ENCODE measurements at regions not wholly inside any gene's neighbourhood (a gene's known extent, or its start where the extent isn't known, plus 50 kb on each side); places are given as distances from the start of the nearest gene placed in this dataset.

DNA sequence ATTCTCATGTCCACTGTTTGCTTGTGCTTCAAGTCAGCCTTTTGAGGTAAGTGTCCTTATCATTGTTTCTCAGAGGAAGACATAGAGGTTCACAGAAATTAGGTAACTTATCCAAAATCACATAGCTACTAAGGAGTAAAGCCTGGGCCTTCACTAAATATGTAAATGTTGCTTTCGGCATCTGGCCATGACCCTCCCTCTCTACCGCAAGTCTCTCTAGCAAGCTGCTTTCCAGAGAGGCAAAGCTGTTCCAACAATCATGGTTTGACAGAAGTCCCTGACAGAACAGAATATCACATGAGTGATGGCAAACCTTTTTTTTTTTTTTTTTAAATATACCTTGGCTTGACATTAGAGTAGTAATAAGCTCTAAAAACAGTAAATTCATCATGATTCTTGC lies 94.5 kb upstream of the F3 start:
- H3K4me3 ChIP-seq = no peak overlapping the region
- no peaks in the 10 kb centered on the region for H3K36me3 ChIP-seq
- H3K27me3 ChIP-seq = no peaks in the 10 kb centered on the region
- H3K9me3 ChIP-seq = no peaks in the 10 kb centered on the region
- TF ChIP-seq, protein P1, sequence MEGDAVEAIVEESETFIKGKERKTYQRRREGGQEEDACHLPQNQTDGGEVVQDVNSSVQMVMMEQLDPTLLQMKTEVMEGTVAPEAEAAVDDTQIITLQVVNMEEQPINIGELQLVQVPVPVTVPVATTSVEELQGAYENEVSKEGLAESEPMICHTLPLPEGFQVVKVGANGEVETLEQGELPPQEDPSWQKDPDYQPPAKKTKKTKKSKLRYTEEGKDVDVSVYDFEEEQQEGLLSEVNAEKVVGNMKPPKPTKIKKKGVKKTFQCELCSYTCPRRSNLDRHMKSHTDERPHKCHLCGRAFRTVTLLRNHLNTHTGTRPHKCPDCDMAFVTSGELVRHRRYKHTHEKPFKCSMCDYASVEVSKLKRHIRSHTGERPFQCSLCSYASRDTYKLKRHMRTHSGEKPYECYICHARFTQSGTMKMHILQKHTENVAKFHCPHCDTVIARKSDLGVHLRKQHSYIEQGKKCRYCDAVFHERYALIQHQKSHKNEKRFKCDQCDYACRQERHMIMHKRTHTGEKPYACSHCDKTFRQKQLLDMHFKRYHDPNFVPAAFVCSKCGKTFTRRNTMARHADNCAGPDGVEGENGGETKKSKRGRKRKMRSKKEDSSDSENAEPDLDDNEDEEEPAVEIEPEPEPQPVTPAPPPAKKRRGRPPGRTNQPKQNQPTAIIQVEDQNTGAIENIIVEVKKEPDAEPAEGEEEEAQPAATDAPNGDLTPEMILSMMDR (IDR thresholded peaks at IDR 0.05) = no peak
- TF ChIP-seq POLR2A (IDR thresholded peaks at IDR 0.05) = no peak
- H3K27ac ChIP-seq = no peak overlapping the region
- H3K4me1 ChIP-seq = no peaks in the 10 kb centered on the region
- no peak for DNase-seq
- intact Hi-C loops (cut with DNase I; ENCODE audit: low total_unique reads) = no loop called here

DNA sequence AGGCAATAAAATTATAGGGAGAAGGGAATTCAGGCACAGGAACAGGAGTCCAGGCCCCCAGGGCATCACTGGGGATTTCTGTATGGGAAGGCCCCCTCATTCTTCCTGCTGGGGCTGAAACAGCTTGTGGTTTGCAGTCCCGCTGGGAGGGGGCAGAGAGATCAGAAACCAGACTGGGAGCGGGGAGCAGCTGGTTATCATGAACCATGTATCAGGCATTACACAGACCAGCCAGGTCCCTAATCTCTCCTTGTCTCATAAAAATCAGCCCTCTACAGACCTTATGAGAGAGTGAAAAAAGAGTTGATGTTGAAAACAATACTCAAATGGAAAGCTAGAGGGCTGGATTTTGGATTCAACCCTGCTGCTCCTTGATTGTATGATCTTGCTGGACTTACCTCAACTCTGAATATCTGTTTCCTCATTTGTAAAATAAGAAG lies 93.4 kb upstream of the F3 start:
- no peak overlapping the region for H3K4me3 ChIP-seq
- intact Hi-C loops (cut with DNase I; ENCODE audit: low total_unique reads) = no loop called here
- no peak overlapping the region for H3K27ac ChIP-seq
- H3K9me3 ChIP-seq = no peaks in the 10 kb centered on the region
- DNase-seq = no peak
- H3K36me3 ChIP-seq = no peaks in the 10 kb centered on the region
- no peaks in the 10 kb centered on the region for H3K4me1 ChIP-seq
- TF ChIP-seq, protein P1 (IDR thresholded peaks at IDR 0.05) = peak in 2 of 4 experiments; percentile 15 to 25
- no peak for TF ChIP-seq POLR2A (IDR thresholded peaks at IDR 0.05)
- no peaks in the 10 kb centered on the region for H3K27me3 ChIP-seq

DNA sequence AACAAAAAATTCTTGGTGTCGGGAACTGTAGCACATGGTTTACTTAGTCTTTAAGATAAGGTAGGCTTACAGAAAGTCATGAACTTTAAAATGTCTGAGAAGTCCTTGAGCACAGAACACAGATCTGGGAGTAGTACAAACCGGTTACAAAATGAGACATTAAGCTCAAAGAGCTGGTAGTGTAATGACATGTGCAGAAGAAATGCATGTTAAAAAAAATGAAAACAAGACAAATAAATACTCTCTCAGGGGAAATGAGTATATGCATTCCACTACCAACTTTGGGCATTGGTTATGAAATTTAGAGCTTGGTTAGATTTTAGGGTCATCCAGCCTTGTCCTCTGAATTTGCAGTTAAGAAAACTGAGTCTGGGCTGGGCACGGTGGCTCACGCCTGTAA lies 91.5 kb upstream of the F3 start:
- no peaks in the 10 kb centered on the region for H3K4me1 ChIP-seq
- no peak overlapping the region for H3K4me3 ChIP-seq
- intact Hi-C loops (cut with DNase I; ENCODE audit: low total_unique reads) = no loop called here
- H3K36me3 ChIP-seq = no peaks in the 10 kb centered on the region
- TF ChIP-seq, protein P1 (IDR thresholded peaks at IDR 0.05) = no peak
- TF ChIP-seq POLR2A (IDR thresholded peaks at IDR 0.05) = no peak
- no peaks in the 10 kb centered on the region for H3K9me3 ChIP-seq
- no peak for DNase-seq
- H3K27ac ChIP-seq = no peak overlapping the region
- H3K27me3 ChIP-seq = no peaks in the 10 kb centered on the region

DNA sequence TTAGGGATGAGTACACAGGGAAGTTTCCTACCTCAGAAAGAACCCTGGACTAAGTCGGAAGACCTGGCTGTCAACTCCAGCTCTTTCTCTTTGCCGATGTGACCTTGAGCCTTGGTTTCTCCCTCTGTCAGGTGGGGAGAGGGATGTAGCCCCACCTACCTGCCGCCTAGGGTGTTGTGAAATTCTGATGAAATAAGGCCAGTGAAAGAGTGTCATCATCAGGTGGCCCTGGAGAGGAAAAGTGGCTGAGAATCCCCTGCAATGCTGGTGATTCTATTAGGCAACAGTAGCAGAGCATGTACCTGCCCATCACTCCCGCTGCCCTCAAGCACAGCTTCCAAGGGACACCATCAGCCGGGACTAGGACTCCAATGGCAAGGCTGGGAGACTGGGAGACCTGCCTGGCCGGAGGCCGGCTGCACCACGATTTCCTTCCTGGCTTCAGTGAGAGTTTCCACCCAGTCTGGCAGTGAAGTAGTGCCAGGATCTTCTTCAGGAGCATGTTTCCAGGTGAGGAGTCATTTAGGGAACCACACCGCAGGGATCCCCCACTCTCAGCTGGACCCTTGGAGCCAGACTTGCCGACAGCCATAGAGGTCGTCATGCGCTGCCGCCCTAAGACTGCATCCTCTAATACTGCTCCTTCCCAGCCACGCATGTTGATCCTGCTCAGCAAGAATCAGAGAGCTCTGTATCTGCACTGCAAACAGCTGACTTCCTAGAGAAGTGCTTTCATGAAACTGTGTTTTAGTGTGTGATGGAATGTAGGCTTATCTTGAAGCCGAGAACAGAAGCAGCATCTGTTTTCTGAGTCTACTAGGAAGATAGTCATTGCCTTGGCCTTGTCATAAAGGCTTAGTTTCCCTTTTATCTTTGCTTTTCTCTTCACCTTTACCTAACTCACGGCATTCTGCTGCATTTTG lies 88.0 kb upstream of the F3 start:
- Histone ChIP-seq H3K4me1 (no peaks in the 10 kb centered on the region), H3K36me3 (no peaks in the 10 kb centered on the region), H3K27ac (no peak overlapping the region), H3K27me3 (no peaks in the 10 kb centered on the region), H3K4me3 (no peak overlapping the region), H3K9me3 (no peaks in the 10 kb centered on the region)
- TF ChIP-seq, protein P1 (IDR thresholded peaks at IDR 0.05) = no peak
- TF ChIP-seq POLR2A (IDR thresholded peaks at IDR 0.05) = no peak
- intact Hi-C loops (cut with DNase I; ENCODE audit: low total_unique reads) = no loop called here
- no peak for DNase-seq

DNA sequence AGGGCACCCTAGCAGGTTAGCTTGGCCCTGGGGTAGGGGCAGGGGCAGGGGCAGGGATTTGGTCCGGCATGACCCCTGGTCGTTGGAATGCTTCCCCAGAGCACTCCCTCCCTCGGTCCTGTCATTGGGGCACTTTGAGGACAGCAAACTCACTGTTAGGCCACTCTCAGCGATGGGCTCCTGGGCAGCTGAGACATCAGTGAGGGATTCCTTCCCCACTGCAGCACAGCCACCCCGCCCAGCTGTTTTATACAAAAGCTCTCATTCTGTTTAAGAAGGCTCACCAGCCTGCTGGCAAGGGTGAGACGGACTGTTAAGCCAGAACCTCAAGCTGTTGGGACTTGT lies 86.9 kb upstream of the F3 start:
- Histone ChIP-seq H3K4me1 (no peaks in the 10 kb centered on the region), H3K36me3 (no peaks in the 10 kb centered on the region), H3K27ac (no peak overlapping the region), H3K27me3 (no peaks in the 10 kb centered on the region), H3K4me3 (no peak overlapping the region), H3K9me3 (no peaks in the 10 kb centered on the region)
- TF ChIP-seq, protein P1 (IDR thresholded peaks at IDR 0.05) = no peak
- no peak for TF ChIP-seq POLR2A (IDR thresholded peaks at IDR 0.05)
- intact Hi-C loops (cut with DNase I; ENCODE audit: low total_unique reads) = no loop called here
- DNase-seq = no peak
